Choroid plexus epithelial cell (primary cell): ENCODE measurements at regions not wholly inside any gene's neighbourhood (a gene's known extent, or its start where the extent isn't known, plus 50 kb on each side); places are given as distances from the start of the nearest gene placed in this dataset.

ENCODE experiments used
- DNase-seq: peaks from one replicate; pipeline ENCODE4 v3.0.0-alpha.2; 2010; ENCODE audit warnings: low read depth
- H3K4me3 ChIP-seq: 2 replicates; pipeline ENCODE4 v1.5.1; 2011; ENCODE audit warnings: low read depth, mild to moderate bottlenecking, control low read depth, low read length, moderate library complexity
- TF ChIP-seq, protein P1 (sequence below): conservative IDR thresholded peaks from 2 replicates; pipeline ENCODE4 v1.5.1; 2011; ENCODE audit warnings: low read depth, mild to moderate bottlenecking, control low read depth, inconsistent platforms, low read length, moderate library complexity

- no peak overlapping the region for H3K4me3 ChIP-seq
- TF ChIP-seq, protein P1, sequence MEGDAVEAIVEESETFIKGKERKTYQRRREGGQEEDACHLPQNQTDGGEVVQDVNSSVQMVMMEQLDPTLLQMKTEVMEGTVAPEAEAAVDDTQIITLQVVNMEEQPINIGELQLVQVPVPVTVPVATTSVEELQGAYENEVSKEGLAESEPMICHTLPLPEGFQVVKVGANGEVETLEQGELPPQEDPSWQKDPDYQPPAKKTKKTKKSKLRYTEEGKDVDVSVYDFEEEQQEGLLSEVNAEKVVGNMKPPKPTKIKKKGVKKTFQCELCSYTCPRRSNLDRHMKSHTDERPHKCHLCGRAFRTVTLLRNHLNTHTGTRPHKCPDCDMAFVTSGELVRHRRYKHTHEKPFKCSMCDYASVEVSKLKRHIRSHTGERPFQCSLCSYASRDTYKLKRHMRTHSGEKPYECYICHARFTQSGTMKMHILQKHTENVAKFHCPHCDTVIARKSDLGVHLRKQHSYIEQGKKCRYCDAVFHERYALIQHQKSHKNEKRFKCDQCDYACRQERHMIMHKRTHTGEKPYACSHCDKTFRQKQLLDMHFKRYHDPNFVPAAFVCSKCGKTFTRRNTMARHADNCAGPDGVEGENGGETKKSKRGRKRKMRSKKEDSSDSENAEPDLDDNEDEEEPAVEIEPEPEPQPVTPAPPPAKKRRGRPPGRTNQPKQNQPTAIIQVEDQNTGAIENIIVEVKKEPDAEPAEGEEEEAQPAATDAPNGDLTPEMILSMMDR: no peak
- DNase-seq: peak; percentile 75
These were observed 309.8 kb downstream of the C1D start for GRCh38 chr2:67752969-67753368.

- TF ChIP-seq, protein P1: no peak
- no peak for DNase-seq
- H3K4me3 ChIP-seq: no peak overlapping the region
These were observed 307.5 kb downstream of the C1D start for GRCh38 chr2:67755156-67755882.

GRCh38 chr2:67760995-67761394 lies 301.8 kb downstream of the C1D start:
- TF ChIP-seq, protein P1: no peak
- DNase-seq: no peak
- no peak overlapping the region for H3K4me3 ChIP-seq

DNA sequence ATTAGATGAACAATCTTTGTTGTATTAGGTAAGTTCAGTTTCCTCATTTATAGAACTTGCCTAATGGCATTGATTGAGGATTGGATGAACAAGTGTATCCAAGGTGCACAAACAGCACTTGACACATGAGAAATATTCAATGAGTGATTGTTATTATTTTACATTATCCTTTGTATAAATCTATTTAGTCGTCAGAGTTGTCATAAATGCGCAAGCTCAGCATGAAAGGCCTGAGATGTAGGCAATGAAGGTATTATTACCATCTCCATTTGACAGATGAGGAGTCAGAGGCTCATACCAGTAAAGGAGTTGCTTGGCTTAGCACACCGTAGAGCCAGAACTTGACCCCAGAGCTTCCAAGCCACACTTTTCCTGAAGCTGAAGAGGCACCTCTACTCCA lies 291.4 kb downstream of the C1D start:
- no peak overlapping the region for H3K4me3 ChIP-seq
- DNase-seq: no peak

GRCh38 chr2:67772216-67773170 lies 290.3 kb downstream of the C1D start:
- TF ChIP-seq, protein P1: no peak

More for the DNA sequence above, 291.4 kb downstream of the C1D start:
- TF ChIP-seq, protein P1: no peak

GRCh38 chr2:67773851-67774250 lies 289.0 kb downstream of the C1D start:
- TF ChIP-seq, protein P1: no peak
- no peak for DNase-seq
- H3K4me3 ChIP-seq: no peak overlapping the region

More at GRCh38 chr2:67772216-67773170, 290.3 kb downstream of the C1D start:
- H3K4me3 ChIP-seq: no peak overlapping the region
- no peak for DNase-seq
